HG02885 (cell line): ENCODE measurements at regions not wholly inside any gene's neighbourhood (a gene's known extent, or its start where the extent isn't known, plus 50 kb on each side); places are given as distances from the start of the nearest gene placed in this dataset.
"Not testable (repeated sequence)": the region's sequence is repeated elsewhere in the genome, so short reads cannot be mapped to it uniquely, and the experiment has no call there.

Experiments used
- ATAC-seq: cut with Tn5 transposase; IDR thresholded peaks from one replicate; pipeline ENCODE4 v1.9.1; 2021; ENCODE audit warnings: mild to moderate bottlenecking; ENCODE audit not compliant: unreplicated experiment, poor library complexity

- no peak for ATAC-seq
Observed at GRCh38 chr5:100691548-100691947, 156.4 kb downstream of the FAM174A start.

DNA sequence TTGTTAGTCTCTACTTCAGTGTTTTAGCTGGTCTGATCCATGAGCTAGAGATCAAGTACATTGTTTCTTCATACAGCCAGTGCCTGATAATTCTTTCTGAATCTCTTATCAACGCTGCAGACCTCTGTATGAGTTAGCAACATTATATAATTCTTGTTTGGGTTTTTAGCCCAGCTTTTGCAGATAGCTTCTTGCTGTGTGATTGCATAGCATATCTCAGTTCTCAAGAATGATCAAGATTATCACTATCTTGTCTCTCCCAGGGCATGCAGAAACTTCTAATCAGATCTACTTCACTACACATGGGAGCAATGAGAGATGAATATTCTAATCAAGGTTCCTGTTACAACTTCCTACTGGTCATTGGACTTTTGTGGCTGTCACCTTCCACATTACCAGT is 158.3 kb downstream of the FAM174A start:
- ATAC-seq: no peak

GRCh38 chr5:100694100-100694499 is 158.9 kb downstream of the FAM174A start:
- no peak for ATAC-seq

DNA sequence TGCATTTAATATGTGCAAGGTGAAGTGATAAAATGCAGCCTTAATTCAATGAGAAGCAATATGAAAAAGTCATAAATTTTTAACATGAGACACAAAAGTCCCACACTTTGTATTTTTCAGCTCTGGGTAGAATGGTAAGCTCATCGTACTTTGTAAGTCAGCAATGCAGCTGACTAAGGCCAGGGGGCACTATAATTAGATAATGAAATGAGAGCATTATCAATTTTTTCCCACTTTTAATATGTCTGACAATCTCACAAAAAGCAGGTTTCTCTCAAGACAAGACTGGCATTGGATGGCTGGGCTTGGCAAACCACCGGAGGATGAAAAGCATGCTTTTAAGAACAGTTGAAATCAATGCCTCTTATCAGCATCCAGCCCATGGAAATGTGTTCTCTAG is 162.8 kb downstream of the FAM174A start:
- ATAC-seq: no peak

- ATAC-seq: peak; percentile 65
Observed at GRCh38 chr5:100706776-100707175, 171.6 kb downstream of the FAM174A start.

GRCh38 chr5:100708645-100709171 is 173.5 kb downstream of the FAM174A start:
- no peak for ATAC-seq

- ATAC-seq: no peak
Observed at GRCh38 chr5:100709771-100710170, 174.6 kb downstream of the FAM174A start.

- ATAC-seq: not testable (repeated sequence)
Observed at GRCh38 chr5:100714780-100715179, 179.6 kb downstream of the FAM174A start.

GRCh38 chr5:100722657-100723056 is 180.4 kb downstream of the ST8SIA4 start:
- no peak for ATAC-seq

GRCh38 chr5:100723229-100723628 is 179.9 kb downstream of the ST8SIA4 start:
- ATAC-seq: no peak

DNA sequence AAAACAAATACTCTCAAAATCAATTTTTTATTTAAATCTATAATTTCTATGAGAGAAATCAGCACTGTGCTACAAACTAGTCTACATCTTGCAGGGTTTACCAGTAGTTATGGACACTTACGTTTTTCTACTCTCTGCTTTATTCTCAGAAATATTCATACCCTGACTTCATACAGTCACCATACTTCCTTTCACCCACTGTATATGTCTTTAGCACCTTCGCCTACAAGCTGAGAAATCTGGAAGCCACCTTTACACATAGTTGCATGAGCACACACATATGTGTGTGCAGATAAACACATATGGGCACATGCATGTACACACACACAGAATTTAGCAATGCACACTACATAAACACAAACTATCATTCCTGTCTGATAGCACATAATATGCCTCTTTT is 177.0 kb downstream of the ST8SIA4 start:
- no peak for ATAC-seq

- ATAC-seq: peak; percentile 98
Observed at GRCh38 chr5:100731768-100732167, 171.3 kb downstream of the ST8SIA4 start.

- peak; percentile 98 for ATAC-seq
Observed at GRCh38 chr5:100746730-100747129, 156.4 kb downstream of the ST8SIA4 start.

DNA sequence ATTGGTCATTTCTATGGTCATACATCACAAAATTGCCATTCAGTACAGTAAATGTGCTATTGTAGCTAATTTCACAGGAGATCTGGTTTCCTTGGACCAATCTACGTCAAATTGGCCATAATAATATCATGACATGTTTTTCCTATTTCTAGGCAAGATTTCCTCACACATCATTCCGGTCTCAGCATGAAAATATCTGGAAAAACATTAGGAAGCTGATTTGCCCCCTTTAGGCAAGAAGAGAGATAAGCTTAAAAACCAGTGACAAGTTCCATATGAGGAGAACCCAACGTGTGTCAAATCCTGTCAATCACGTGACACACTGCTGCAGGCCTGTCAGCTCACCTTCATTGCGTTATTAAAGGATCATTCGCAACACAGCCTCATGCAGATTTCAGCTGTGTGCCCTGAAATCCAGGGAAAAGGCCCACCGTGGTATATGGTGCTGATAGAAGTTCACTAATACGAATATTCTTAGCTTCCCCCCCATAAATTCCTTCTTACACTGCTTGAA is 153.3 kb downstream of the ST8SIA4 start:
- no peak for ATAC-seq

DNA sequence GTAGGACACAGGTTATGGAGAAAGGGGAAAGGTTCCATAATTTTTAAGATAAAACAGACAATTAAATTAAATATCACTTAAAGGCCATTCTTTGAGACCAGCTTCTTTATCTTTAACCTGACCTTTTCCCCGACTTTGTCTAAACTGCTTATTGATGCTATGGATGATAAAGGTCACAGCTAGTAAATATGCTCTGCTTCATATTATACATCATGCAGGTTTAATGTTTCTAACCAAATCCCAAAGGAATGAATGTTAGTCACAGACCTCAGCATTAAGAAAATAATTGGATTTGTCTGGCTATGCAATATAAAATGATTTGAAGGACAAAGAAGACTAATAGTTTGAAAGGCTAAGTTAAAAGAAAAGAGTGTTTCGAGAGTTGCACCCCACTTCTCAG is 147.6 kb downstream of the ST8SIA4 start:
- no peak for ATAC-seq
